ENCODE measurements at regions not wholly inside any gene's neighbourhood (a gene's known extent, or its start where the extent isn't known, plus 50 kb on each side); places are given as distances from the start of the nearest gene placed in this dataset.
"Not testable (repeated sequence)": the region's sequence is repeated elsewhere in the genome, so short reads cannot be mapped to it uniquely, and the experiment has no call there.

DNA sequence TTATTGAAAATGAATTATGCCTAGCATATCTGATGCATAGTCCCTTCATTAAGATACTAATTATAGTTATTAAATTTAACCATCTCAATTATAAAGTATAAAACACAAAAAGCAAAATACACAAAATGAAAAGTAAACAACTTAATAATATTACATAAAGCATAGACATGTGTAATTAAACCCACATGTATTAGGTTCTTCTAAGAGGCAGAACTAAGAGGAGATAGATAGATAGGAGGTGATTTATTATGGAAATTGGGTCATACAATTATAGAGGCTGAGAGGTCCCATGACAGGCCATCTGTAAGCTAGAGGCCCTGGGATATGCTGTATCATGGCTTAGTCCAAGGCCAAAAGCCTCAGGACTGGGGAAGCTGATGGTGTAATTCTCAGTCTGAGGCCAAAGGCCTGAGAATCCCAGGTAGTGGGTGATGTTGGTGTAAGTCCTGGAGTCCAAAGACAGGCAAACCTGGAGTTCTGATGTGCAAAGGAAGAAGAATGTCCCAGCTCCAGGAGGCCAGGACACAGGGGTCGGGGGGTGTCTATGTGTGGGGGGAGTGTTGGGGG lies 953.3 kb downstream of the TRHDE start:
- no peak for ATAC-seq
- no peak overlapping the region for H3K27ac ChIP-seq
- peak; percentile 45 for FAIRE-seq
- intact Hi-C loops (cut with DNase I) = no loop called here
- no peaks in the 10 kb centered on the region for H3K27me3 ChIP-seq
- H3K4me1 ChIP-seq = no peaks in the 10 kb centered on the region
- WGBS, 2 donors = 10 to 42% methylated on average over 1 of the region's 1 CpG
- TF ChIP-seq, protein P1, sequence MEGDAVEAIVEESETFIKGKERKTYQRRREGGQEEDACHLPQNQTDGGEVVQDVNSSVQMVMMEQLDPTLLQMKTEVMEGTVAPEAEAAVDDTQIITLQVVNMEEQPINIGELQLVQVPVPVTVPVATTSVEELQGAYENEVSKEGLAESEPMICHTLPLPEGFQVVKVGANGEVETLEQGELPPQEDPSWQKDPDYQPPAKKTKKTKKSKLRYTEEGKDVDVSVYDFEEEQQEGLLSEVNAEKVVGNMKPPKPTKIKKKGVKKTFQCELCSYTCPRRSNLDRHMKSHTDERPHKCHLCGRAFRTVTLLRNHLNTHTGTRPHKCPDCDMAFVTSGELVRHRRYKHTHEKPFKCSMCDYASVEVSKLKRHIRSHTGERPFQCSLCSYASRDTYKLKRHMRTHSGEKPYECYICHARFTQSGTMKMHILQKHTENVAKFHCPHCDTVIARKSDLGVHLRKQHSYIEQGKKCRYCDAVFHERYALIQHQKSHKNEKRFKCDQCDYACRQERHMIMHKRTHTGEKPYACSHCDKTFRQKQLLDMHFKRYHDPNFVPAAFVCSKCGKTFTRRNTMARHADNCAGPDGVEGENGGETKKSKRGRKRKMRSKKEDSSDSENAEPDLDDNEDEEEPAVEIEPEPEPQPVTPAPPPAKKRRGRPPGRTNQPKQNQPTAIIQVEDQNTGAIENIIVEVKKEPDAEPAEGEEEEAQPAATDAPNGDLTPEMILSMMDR (IDR thresholded peaks at IDR 0.05) = no peak
- no peak for DNase-seq
- no peak overlapping the region for H3K4me3 ChIP-seq
- no peaks in the 10 kb centered on the region for H3K36me3 ChIP-seq
- H3K9me3 ChIP-seq = no peaks in the 10 kb centered on the region

DNA sequence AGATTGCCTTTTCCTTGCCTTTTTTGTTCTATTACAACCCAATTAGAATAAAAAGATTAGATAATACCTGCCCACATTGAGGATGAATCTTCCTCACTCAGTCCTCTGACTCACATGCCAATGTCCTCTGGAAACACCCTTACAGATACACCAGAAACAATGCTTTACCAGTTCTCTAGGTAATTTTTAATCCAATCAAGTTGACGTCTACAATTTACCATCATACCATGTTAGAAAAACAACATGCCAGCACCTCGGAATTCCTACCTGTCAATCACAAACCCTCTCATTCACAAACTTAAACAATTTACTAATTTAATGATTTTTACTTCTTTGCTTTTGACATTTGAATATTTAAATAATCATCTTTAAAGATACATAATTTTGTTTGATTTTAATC lies 953.8 kb downstream of the TRHDE start:
- FAIRE-seq (peak; percentile 72), DNase-seq (no peak), ATAC-seq (no peak)
- TF ChIP-seq, protein P1 (IDR thresholded peaks at IDR 0.05) = no peak
- Histone ChIP-seq H3K27ac (no peak overlapping the region), H3K9me3 (no peaks in the 10 kb centered on the region), H3K4me1 (no peaks in the 10 kb centered on the region), H3K4me3 (no peak overlapping the region), H3K27me3 (no peaks in the 10 kb centered on the region), H3K36me3 (no peaks in the 10 kb centered on the region)
- 30 to 36% methylated on average over 2 of the region's 2 CpGs for WGBS, 2 donors
- intact Hi-C loops (cut with DNase I) = no loop called here

DNA sequence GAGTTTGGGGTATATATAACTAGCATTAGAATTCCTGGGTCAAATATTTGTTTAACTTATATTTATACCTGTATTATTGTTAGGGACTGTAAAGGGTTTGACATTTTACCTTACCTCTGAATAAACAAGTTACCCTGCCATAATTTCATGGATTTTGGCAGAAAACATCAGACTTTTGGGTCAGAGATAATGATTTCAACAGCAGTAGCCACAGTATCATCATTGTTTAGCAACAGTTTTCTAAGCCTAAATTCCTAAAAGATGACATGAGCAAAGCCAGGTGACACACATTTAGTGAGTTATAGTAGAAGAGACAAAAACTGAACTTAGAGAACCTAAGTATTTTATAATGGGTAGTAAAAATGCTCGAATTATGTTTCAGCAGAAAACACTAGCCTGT lies 954.4 kb downstream of the TRHDE start:
- intact Hi-C loops (cut with DNase I) = no loop called here
- no peaks in the 10 kb centered on the region for H3K4me1 ChIP-seq
- H3K36me3 ChIP-seq = no peaks in the 10 kb centered on the region
- ATAC-seq (no peak), DNase-seq (no peak), FAIRE-seq (no peak)
- no peak overlapping the region for H3K27ac ChIP-seq
- H3K27me3 ChIP-seq = no peaks in the 10 kb centered on the region
- whole genome bisulfite sequencing, 2 donors = 54 to 65% methylated on average over 1 of the region's 1 CpG
- H3K9me3 ChIP-seq = no peaks in the 10 kb centered on the region
- H3K4me3 ChIP-seq = no peak overlapping the region
- TF ChIP-seq, protein P1 (IDR thresholded peaks at IDR 0.05) = no peak

DNA sequence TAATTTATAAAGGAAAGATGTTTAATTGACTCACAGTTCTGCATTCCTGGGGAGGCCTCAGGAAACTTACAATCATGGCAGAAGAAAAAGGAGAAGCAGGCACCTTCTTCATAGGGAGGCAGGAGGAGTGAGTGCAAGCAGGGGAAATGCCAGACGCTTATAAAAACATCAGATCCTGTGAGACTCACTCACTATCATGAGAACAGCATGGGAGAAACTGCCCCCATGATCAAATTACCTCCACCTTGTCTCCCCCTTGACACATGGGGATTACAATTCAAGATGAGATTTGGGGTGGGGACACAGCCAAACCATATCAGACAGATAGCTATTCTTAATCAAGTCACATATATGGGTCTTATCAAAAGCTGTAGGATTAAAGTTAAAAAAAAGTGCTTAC lies 956.7 kb downstream of the TRHDE start:
- H3K9me3 ChIP-seq; ATAC-seq; H3K4me3 ChIP-seq; H3K36me3 ChIP-seq; H3K4me1 ChIP-seq; H3K27ac ChIP-seq; intact Hi-C loops (cut with DNase I); DNase-seq; H3K27me3 ChIP-seq; FAIRE-seq: not testable (repeated sequence)
- 56 to 66% methylated on average over 1 of the region's 1 CpG for WGBS, 2 donors

DNA sequence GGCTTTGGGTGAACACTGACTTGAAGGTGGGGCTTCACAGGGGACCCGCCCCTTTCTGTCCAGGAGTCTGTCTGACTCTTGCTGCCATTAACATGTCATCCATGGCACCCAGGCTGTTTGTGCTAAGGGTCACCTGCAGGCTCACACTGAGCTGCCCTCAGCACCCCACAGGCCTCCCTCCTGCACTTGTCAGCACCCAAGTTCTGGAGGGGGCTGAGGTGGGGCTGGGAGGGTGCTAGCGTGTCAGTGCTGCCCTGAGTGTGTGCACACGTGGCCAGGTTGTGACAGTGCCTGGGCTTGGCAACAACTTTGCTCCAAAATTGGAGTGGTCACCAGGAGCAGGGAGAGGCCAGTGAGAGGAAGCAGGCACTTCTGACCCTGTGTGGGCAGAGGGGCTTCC lies 963.2 kb downstream of the TRHDE start:
- DNase-seq (peak in 1 of 6 donors; percentile 32), ATAC-seq (no peak), FAIRE-seq (no peak)
- H3K36me3 ChIP-seq = no peaks in the 10 kb centered on the region
- intact Hi-C loops (cut with DNase I) = no loop called here
- no peaks in the 10 kb centered on the region for H3K27me3 ChIP-seq
- WGBS, 2 donors = 74 to 82% methylated on average over 3 of the region's 3 CpGs
- H3K27ac ChIP-seq = no peak overlapping the region
- H3K4me1 ChIP-seq = no peaks in the 10 kb centered on the region
- TF ChIP-seq, protein P1 (IDR thresholded peaks at IDR 0.05) = no peak
- H3K9me3 ChIP-seq = no peaks in the 10 kb centered on the region
- no peak overlapping the region for H3K4me3 ChIP-seq
